NB4 (cell line): ENCODE measurements at regions not wholly inside any gene's neighbourhood (a gene's known extent, or its start where the extent isn't known, plus 50 kb on each side); places are given as distances from the start of the nearest gene placed in this dataset.

Experiments
- CTCF ChIP-seq: IDR thresholded peaks from one replicate; pipeline ENCODE4 v1.5.1; 2012; ENCODE audit warnings: low read depth, low read length
- POLR2A ChIP-seq: IDR thresholded peaks from 2 replicates; pipeline ENCODE4 v1.6.1; 2011; ENCODE audit warnings: mild to moderate bottlenecking; ENCODE audit not compliant: insufficient read length; ENCODE audit errors: extremely low read depth

GRCh38 chr9:86788456-86788855 lies 158.8 kb downstream of the GAS1 start:
- no peak for TF ChIP-seq CTCF
- no peak for TF ChIP-seq POLR2A
